ENCODE measurements at regions not wholly inside any gene's neighbourhood (a gene's known extent, or its start where the extent isn't known, plus 50 kb on each side); places are given as distances from the start of the nearest gene placed in this dataset.
"Not testable (repeated sequence)": the region's sequence is repeated elsewhere in the genome, so short reads cannot be mapped to it uniquely, and the experiment has no call there.

DNA sequence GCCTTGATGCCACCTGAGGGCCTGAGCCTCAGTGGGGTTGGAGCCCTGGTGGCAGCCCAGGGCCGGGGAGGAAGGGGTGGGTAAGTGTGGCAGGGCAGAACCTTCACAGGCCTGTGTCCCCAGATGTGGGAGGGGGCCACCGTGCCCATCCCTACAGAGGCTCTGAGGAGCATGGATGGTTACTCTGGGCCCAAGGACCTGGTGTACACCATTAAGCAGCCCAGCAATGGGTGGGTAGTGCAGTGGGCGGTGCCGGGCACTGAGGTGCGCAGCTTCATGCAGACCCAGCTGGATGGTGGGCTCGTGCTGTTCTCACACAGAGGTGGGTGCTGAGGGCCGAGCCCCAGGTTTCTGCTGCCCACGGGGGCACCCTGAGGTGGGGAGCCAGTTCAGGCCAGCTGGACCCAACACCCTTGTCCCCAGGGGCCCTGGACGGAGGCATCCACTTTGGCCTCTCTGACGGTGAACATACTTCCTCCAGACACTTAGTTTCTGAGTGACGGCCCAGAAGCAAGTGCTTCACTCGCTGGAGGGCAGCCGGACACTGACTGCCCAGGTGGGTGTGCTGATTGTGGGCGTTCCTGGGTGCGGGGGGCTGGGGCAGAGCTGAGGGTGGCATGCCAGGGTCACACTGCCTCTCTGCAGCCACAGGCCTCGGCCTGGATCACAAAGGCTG is 179.1 kb upstream of the AKAP13 start:
- BruUV-seq (replicated peaks); dilution Hi-C loops (cut with HindIII; ENCODE audit: low sequenced_read_pairs, unreplicated experiment): not testable (repeated sequence)

DNA sequence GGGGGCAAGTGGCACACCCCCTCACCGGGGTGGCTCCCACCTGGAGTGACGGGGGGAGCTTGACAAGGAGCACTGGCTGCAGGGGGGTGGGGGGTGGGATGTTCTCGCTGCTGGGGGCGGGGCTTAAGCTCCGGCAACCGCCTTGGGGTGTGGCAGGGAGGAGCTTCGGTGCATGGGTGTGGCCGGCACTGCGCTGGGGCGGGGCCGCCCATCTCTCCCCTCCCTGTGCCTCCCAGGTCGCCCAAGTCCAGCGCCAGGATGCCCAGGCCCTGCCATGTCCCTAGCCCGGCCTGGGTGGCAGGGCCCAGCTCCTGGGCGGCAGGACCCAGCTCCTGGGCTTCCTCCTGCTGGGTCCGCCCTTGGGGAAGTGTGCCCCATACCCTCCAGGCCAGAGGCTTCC is 175.9 kb upstream of the AKAP13 start:
- POLR2A ChIA-PET (ENCODE audit: unreplicated experiment); H3K56ac ChIP-seq (ENCODE audit: extremely low read depth, insufficient read depth, low read length); H3K4me2 ChIP-seq (ENCODE audit: low read depth, low read length); H2AK9ac ChIP-seq (replicated peaks; ENCODE audit: low read depth, low read length, poor library complexity); CTCF ChIA-PET; H4K91ac ChIP-seq (ENCODE audit: insufficient read depth, low read depth, low read length); H3K4me1 ChIP-seq (ENCODE audit: control insufficient read depth, insufficient read depth, low read length); H3K9me1 ChIP-seq (ENCODE audit: insufficient read depth, low read length); H2BK20ac ChIP-seq (ENCODE audit: low read depth, low read length); H2BK5ac ChIP-seq (ENCODE audit: low read depth, low read length, poor library complexity, severe bottlenecking); H3K27me3 ChIP-seq (ENCODE audit: control insufficient read depth, insufficient read depth, low read length); H3K9me3 ChIP-seq (ENCODE audit: control insufficient read depth, insufficient read depth, low read length); H3K18ac ChIP-seq (ENCODE audit: low read depth, low read length); H2BK15ac ChIP-seq (ENCODE audit: low read depth, low read length); H4K8ac ChIP-seq (ENCODE audit: low read depth in 2 of 2, low read length in 2 of 2); H4K20me1 ChIP-seq (ENCODE audit: insufficient read depth, low read length); H3K4me3 ChIP-seq (ENCODE audit: insufficient read depth, low read depth, low read length); H3K79me1 ChIP-seq (ENCODE audit: low read depth in 1 of 2, low read length in 2 of 2); H3K4ac ChIP-seq (ENCODE audit: low read depth, low read length); H3K23ac ChIP-seq (ENCODE audit: low read depth, low read length); H3K14ac ChIP-seq (replicated peaks; ENCODE audit: low read depth, low read length); H3K36me3 ChIP-seq (ENCODE audit: control insufficient read depth, insufficient read depth, low read length); in situ Hi-C loops (cut with MboI; ENCODE audit: low sequenced_read_pairs); ATAC-seq (ENCODE audit: low read depth); H2AK5ac ChIP-seq (ENCODE audit: low read depth, low read length); BruUV-seq (replicated peaks); H2BK120ac ChIP-seq (ENCODE audit: low read depth, low read length); intact Hi-C loops (cut with micrococcal nuclease); H3K27ac ChIP-seq (ENCODE audit: insufficient read depth, low read length); H3K9ac ChIP-seq (ENCODE audit: low read depth, low read length); H2AFZ ChIP-seq (replicated peaks; ENCODE audit: low read length, poor library complexity); DNase-seq; dilution Hi-C loops (cut with HindIII; ENCODE audit: low sequenced_read_pairs, unreplicated experiment); H4K5ac ChIP-seq (ENCODE audit: low read depth, low read length): not testable (repeated sequence)
- no CpG with 5 or more reads among the region's 16 CpGs for WGBS, 2 experiments (ENCODE audit: extremely low coverage in 2 of 2, insufficient read length in 1 of 2)

More for the DNA sequence above, 179.1 kb upstream of the AKAP13 start:
- H3K23ac ChIP-seq (ENCODE audit: low read depth, low read length); H3K14ac ChIP-seq (replicated peaks; ENCODE audit: low read depth, low read length); H3K9me1 ChIP-seq (ENCODE audit: insufficient read depth, low read length); H2BK120ac ChIP-seq (ENCODE audit: low read depth, low read length); H3K56ac ChIP-seq (ENCODE audit: extremely low read depth, insufficient read depth, low read length); ATAC-seq (ENCODE audit: low read depth); H2AK9ac ChIP-seq (replicated peaks; ENCODE audit: low read depth, low read length, poor library complexity); H3K4me3 ChIP-seq (ENCODE audit: insufficient read depth, low read depth, low read length); H4K91ac ChIP-seq (ENCODE audit: insufficient read depth, low read depth, low read length); H3K36me3 ChIP-seq (ENCODE audit: control insufficient read depth, insufficient read depth, low read length); H2BK5ac ChIP-seq (ENCODE audit: low read depth, low read length, poor library complexity, severe bottlenecking); H3K18ac ChIP-seq (ENCODE audit: low read depth, low read length); H4K5ac ChIP-seq (ENCODE audit: low read depth, low read length); H3K9me3 ChIP-seq (ENCODE audit: control insufficient read depth, insufficient read depth, low read length); CTCF ChIA-PET; DNase-seq; intact Hi-C loops (cut with micrococcal nuclease); H3K4me1 ChIP-seq (ENCODE audit: control insufficient read depth, insufficient read depth, low read length); H3K4ac ChIP-seq (ENCODE audit: low read depth, low read length); in situ Hi-C loops (cut with MboI; ENCODE audit: low sequenced_read_pairs); H2BK15ac ChIP-seq (ENCODE audit: low read depth, low read length); H3K4me2 ChIP-seq (ENCODE audit: low read depth, low read length); H4K8ac ChIP-seq (ENCODE audit: low read depth in 2 of 2, low read length in 2 of 2); H3K9ac ChIP-seq (ENCODE audit: low read depth, low read length); H2AK5ac ChIP-seq (ENCODE audit: low read depth, low read length); POLR2A ChIA-PET (ENCODE audit: unreplicated experiment); H4K20me1 ChIP-seq (ENCODE audit: insufficient read depth, low read length); H3K27me3 ChIP-seq (ENCODE audit: control insufficient read depth, insufficient read depth, low read length); H3K27ac ChIP-seq (ENCODE audit: insufficient read depth, low read length); H3K79me1 ChIP-seq (ENCODE audit: low read depth in 1 of 2, low read length in 2 of 2); H2AFZ ChIP-seq (replicated peaks; ENCODE audit: low read length, poor library complexity); H2BK20ac ChIP-seq (ENCODE audit: low read depth, low read length): not testable (repeated sequence)
- WGBS, 2 experiments (ENCODE audit: extremely low coverage in 2 of 2, insufficient read length in 1 of 2), result no CpG with 5 or more reads among the region's 16 CpGs

All from IMR-90 (cell line).